ENCODE measurements at regions not wholly inside any gene's neighbourhood (a gene's known extent, or its start where the extent isn't known, plus 50 kb on each side); places are given as distances from the start of the nearest gene placed in this dataset.

GRCh38 chr15:87713475-87713879 lies 543.1 kb downstream of the NTRK3 start:
- peaks cover 0 to 2% (median 0%) of the 10 kb centered on the region in 5 donors for H3K9me3 Mint-ChIP-seq
- H3K27me3 Mint-ChIP-seq = peaks cover 2 to 3% of the 10 kb centered on the region in 2 donors
- ChIA-PET CTCF (no interaction called here), POLR2A (no interaction called here)
- no peak for DNase-seq
- Histone ChIP-seq H3K27me3 (ENCODE audit: insufficient read depth, low read length, poor library complexity, severe bottlenecking) (no peaks in the 10 kb centered on the region), H3K9me3 (ENCODE audit: low read length) (no peaks in the 10 kb centered on the region), H3K27ac (ENCODE audit: low read depth, low read length) (no peak overlapping the region), H3K4me3 (ENCODE audit: low read length) (no peak overlapping the region), H3K4me1 (ENCODE audit: insufficient read depth, low read length) (no peaks in the 10 kb centered on the region), H3K36me3 (ENCODE audit: insufficient read depth, low read length) (no peaks in the 10 kb centered on the region)
- no peaks in the 10 kb centered on the region for H3K36me3 Mint-ChIP-seq
- H3K4me1 Mint-ChIP-seq = no peaks in the 10 kb centered on the region
- H3K27ac Mint-ChIP-seq = no peak overlapping the region
- H3K4me3 Mint-ChIP-seq = no peak overlapping the region

GRCh38 chr15:87712211-87712610 lies 544.3 kb downstream of the NTRK3 start:
- Mint-ChIP-seq H3K4me3 (no peak overlapping the region), H3K36me3 (no peaks in the 10 kb centered on the region), H3K9me3 (no peaks in the 10 kb centered on the region), H3K27ac (no peak overlapping the region), H3K27me3 (peaks cover 2 to 3% of the 10 kb centered on the region in 2 donors), H3K4me1 (no peaks in the 10 kb centered on the region)
- Histone ChIP-seq H3K4me1 (ENCODE audit: insufficient read depth, low read length) (no peaks in the 10 kb centered on the region), H3K36me3 (ENCODE audit: insufficient read depth, low read length) (no peaks in the 10 kb centered on the region), H3K9me3 (ENCODE audit: low read length) (no peaks in the 10 kb centered on the region), H3K27me3 (ENCODE audit: insufficient read depth, low read length, poor library complexity, severe bottlenecking) (no peaks in the 10 kb centered on the region), H3K4me3 (ENCODE audit: low read length) (no peak overlapping the region), H3K27ac (ENCODE audit: low read depth, low read length) (no peak overlapping the region)
- no peak for DNase-seq
- ChIA-PET CTCF (no interaction called here), POLR2A (no interaction called here)

GRCh38 chr15:87711026-87711425 lies 545.5 kb downstream of the NTRK3 start:
- Histone ChIP-seq H3K4me3 (ENCODE audit: low read length) (no peak overlapping the region), H3K4me1 (ENCODE audit: insufficient read depth, low read length) (no peaks in the 10 kb centered on the region), H3K27me3 (ENCODE audit: insufficient read depth, low read length, poor library complexity, severe bottlenecking) (no peaks in the 10 kb centered on the region), H3K27ac (ENCODE audit: low read depth, low read length) (no peak overlapping the region), H3K36me3 (ENCODE audit: insufficient read depth, low read length) (no peaks in the 10 kb centered on the region), H3K9me3 (ENCODE audit: low read length) (no peaks in the 10 kb centered on the region)
- Mint-ChIP-seq H3K9me3 (no peaks in the 10 kb centered on the region), H3K4me1 (no peaks in the 10 kb centered on the region), H3K4me3 (no peak overlapping the region), H3K27ac (no peak overlapping the region), H3K36me3 (no peaks in the 10 kb centered on the region), H3K27me3 (peaks cover 2 to 3% of the 10 kb centered on the region in 2 donors)
- POLR2A ChIA-PET = no interaction called here
- CTCF ChIA-PET = no interaction called here
- DNase-seq = no peak

DNA sequence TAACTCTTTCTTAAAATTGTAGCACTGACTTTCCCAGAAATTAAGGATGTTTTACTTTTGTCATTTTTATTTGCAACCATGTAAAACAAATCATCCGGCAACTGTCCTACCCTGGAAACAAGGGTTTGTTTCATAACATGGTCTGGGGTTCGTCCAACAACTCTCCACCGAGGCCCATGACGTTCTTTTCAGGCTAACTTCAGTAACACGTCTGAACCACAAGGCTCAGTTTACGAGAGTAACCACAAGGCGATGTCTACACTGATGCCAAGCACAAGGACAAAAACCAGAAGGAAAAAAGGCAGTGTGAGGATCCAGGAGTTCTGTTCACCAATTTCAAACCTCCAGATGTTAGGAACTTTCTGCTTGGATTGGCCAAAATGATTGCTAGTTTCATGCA lies 546.1 kb downstream of the NTRK3 start:
- Histone ChIP-seq H3K27me3 (ENCODE audit: insufficient read depth, low read length, poor library complexity, severe bottlenecking) (no peaks in the 10 kb centered on the region), H3K4me3 (ENCODE audit: low read length) (no peak overlapping the region), H3K27ac (ENCODE audit: low read depth, low read length) (no peak overlapping the region), H3K4me1 (ENCODE audit: insufficient read depth, low read length) (no peaks in the 10 kb centered on the region), H3K9me3 (ENCODE audit: low read length) (no peaks in the 10 kb centered on the region), H3K36me3 (ENCODE audit: insufficient read depth, low read length) (no peaks in the 10 kb centered on the region)
- peaks cover 0 to 2% of the 10 kb centered on the region in 2 donors for H3K27me3 Mint-ChIP-seq
- H3K27ac Mint-ChIP-seq = no peak overlapping the region
- H3K4me3 Mint-ChIP-seq = no peak overlapping the region
- H3K9me3 Mint-ChIP-seq = no peaks in the 10 kb centered on the region
- H3K4me1 Mint-ChIP-seq = no peaks in the 10 kb centered on the region
- DNase-seq = no peak
- ChIA-PET CTCF (no interaction called here), POLR2A (no interaction called here)
- no peaks in the 10 kb centered on the region for H3K36me3 Mint-ChIP-seq

GRCh38 chr15:87707566-87708130 lies 548.9 kb downstream of the NTRK3 start:
- Histone ChIP-seq H3K27me3 (ENCODE audit: insufficient read depth, low read length, poor library complexity, severe bottlenecking) (no peaks in the 10 kb centered on the region), H3K4me3 (ENCODE audit: low read length) (no peak overlapping the region), H3K9me3 (ENCODE audit: low read length) (no peaks in the 10 kb centered on the region), H3K36me3 (ENCODE audit: insufficient read depth, low read length) (no peaks in the 10 kb centered on the region), H3K27ac (ENCODE audit: low read depth, low read length) (no peak overlapping the region), H3K4me1 (ENCODE audit: insufficient read depth, low read length) (no peaks in the 10 kb centered on the region)
- H3K4me3 Mint-ChIP-seq = no peak overlapping the region
- ChIA-PET CTCF (no interaction called here), POLR2A (no interaction called here)
- H3K27me3 Mint-ChIP-seq = peaks cover 5% of the 10 kb centered on the region in 2 donors
- H3K4me1 Mint-ChIP-seq = no peaks in the 10 kb centered on the region
- no peaks in the 10 kb centered on the region for H3K36me3 Mint-ChIP-seq
- no peak overlapping the region for H3K27ac Mint-ChIP-seq
- peaks cover 0 to 3% (median 0%) of the 10 kb centered on the region in 5 donors for H3K9me3 Mint-ChIP-seq
- no peak for DNase-seq

DNA sequence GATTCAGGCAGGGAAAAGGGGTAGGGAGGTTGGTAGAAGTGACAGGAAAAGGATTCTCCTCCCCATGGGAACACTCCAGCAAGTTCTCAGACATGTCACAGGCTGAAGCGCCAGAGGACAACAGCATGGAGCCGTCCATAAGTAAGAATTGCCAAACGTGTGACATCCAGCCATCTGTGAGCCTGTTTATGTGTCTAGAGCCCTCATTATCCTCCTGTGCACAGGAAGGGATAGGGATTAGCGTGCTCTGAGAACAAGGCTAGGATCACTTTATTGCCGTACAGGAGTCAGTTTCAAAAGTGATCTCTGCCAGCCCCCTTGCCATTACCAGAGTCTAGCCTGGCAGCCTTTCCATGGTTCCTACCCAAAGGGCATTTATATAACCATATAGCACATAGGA lies 549.5 kb downstream of the NTRK3 start:
- CTCF ChIA-PET = no interaction called here

DNA sequence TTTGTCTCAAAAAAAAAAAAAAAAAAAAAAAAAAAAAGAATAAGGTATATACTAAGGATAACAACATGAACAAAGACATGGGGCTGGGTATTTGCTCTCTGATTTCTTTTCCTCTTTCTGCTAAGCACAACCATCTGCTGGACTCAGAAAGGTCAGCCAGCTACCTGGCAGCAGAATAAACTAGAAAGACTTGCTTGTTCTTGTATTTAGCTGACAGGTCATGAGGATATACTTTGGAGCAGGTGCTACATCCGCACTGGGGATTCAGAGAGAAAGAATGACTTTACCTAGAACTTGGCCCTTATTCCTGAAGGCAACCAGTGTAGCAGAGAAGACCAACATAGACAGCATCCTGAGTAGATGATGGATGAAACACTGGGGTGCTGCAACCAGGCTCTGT lies 550.5 kb downstream of the NTRK3 start:
- Histone ChIP-seq H3K36me3 (ENCODE audit: insufficient read depth, low read length) (no peaks in the 10 kb centered on the region), H3K4me1 (ENCODE audit: insufficient read depth, low read length) (no peaks in the 10 kb centered on the region), H3K27me3 (ENCODE audit: insufficient read depth, low read length, poor library complexity, severe bottlenecking) (no peaks in the 10 kb centered on the region), H3K27ac (ENCODE audit: low read depth, low read length) (no peak overlapping the region), H3K4me3 (ENCODE audit: low read length) (no peak overlapping the region), H3K9me3 (ENCODE audit: low read length) (no peaks in the 10 kb centered on the region)
- Mint-ChIP-seq H3K27ac (no peak overlapping the region), H3K27me3 (peaks cover 5% of the 10 kb centered on the region in 2 donors), H3K9me3 (peaks cover 0 to 4% (median 2%) of the 10 kb centered on the region in 5 donors), H3K4me3 (no peak overlapping the region), H3K4me1 (no peaks in the 10 kb centered on the region), H3K36me3 (no peaks in the 10 kb centered on the region)
- ChIA-PET CTCF (no interaction called here), POLR2A (no interaction called here)
- DNase-seq = no peak

More for the DNA sequence above, 549.5 kb downstream of the NTRK3 start:
- DNase-seq = no peak
- Histone ChIP-seq H3K27me3 (ENCODE audit: insufficient read depth, low read length, poor library complexity, severe bottlenecking) (no peaks in the 10 kb centered on the region), H3K9me3 (ENCODE audit: low read length) (no peaks in the 10 kb centered on the region), H3K4me3 (ENCODE audit: low read length) (no peak overlapping the region), H3K27ac (ENCODE audit: low read depth, low read length) (no peak overlapping the region), H3K4me1 (ENCODE audit: insufficient read depth, low read length) (no peaks in the 10 kb centered on the region), H3K36me3 (ENCODE audit: insufficient read depth, low read length) (no peaks in the 10 kb centered on the region)
- H3K27ac Mint-ChIP-seq = no peak overlapping the region
- POLR2A ChIA-PET = no interaction called here
- no peaks in the 10 kb centered on the region for H3K36me3 Mint-ChIP-seq
- H3K9me3 Mint-ChIP-seq = peaks cover 0 to 3% (median 0%) of the 10 kb centered on the region in 5 donors
- H3K4me3 Mint-ChIP-seq = no peak overlapping the region
- H3K4me1 Mint-ChIP-seq = no peaks in the 10 kb centered on the region
- H3K27me3 Mint-ChIP-seq = peaks cover 5% of the 10 kb centered on the region in 2 donors

DNA sequence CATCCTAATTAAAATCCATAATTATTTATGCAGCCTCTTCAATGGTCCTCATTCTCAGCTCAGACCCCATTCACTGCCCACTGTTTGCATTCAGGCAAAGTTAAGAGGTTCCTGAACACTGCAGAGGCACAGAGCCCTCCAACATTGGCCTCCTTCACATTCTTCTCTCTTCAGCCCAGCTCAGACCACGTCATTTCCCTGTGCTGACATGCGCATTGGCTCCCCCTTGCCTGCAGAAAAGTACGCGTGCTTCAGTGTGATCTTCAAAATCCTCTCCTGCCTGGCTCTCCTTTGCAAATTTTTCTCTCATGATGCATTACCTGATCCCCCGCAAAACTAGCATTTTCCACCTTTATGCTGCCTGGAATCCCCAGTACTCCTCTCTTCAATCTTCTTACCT lies 552.3 kb downstream of the NTRK3 start:
- Histone ChIP-seq H3K27me3 (ENCODE audit: insufficient read depth, low read length, poor library complexity, severe bottlenecking) (no peaks in the 10 kb centered on the region), H3K27ac (ENCODE audit: low read depth, low read length) (peak overlapping the region; percentile 48), H3K4me3 (ENCODE audit: low read length) (no peak overlapping the region), H3K36me3 (ENCODE audit: insufficient read depth, low read length) (no peaks in the 10 kb centered on the region), H3K9me3 (ENCODE audit: low read length) (no peaks in the 10 kb centered on the region), H3K4me1 (ENCODE audit: insufficient read depth, low read length) (no peaks in the 10 kb centered on the region)
- H3K4me3 Mint-ChIP-seq = no peak overlapping the region
- H3K9me3 Mint-ChIP-seq = peaks cover 0 to 10% (median 4%) of the 10 kb centered on the region in 5 donors
- ChIA-PET POLR2A (no interaction called here), CTCF (interaction anchor here (1.0 kb wide), 1 partner anchor 10 kb away, joined by 3 read pairs; no protein-coding TSS in a partner anchor)
- no peaks in the 10 kb centered on the region for H3K4me1 Mint-ChIP-seq
- no peak overlapping the region for H3K27ac Mint-ChIP-seq
- H3K27me3 Mint-ChIP-seq = peaks cover 3 to 5% of the 10 kb centered on the region in 2 donors
- no peaks in the 10 kb centered on the region for H3K36me3 Mint-ChIP-seq
- DNase-seq = no peak
